ENCODE measurements at regions not wholly inside any gene's neighbourhood (a gene's known extent, or its start where the extent isn't known, plus 50 kb on each side); places are given as distances from the start of the nearest gene placed in this dataset.

GRCh38 chr5:124200381-124200780 is 546.1 kb downstream of the ZNF608 start:
- H3K9me3 ChIP-seq (ENCODE audit: low read length): 0 out of 2 replicates have a peak, but pooled peaks cover 6% of the 10 kb centered on the region
- BruUV-seq (replicated peaks): no TSS peak
- no peak overlapping the region for H3K4me2 ChIP-seq (ENCODE audit: low read length)
- no peaks in the 10 kb centered on the region for H4K20me1 ChIP-seq (ENCODE audit: insufficient read depth, low read length)
- TF ChIP-seq CTCF (conservative IDR thresholded peaks at IDR 0.05; ENCODE audit: low read length) (no peak), EZH2phosphoT487 (IDR thresholded peaks at IDR 0.05; ENCODE audit: borderline replicate concordance, low read depth, low read length) (no peak)
- no peak overlapping the region for H3K27ac ChIP-seq (ENCODE audit: low read depth, low read length, poor library complexity, severe bottlenecking)
- no peaks in the 10 kb centered on the region for H3K9me2 ChIP-seq (ENCODE audit: insufficient read depth, low read length)
- POLR2A ChIA-PET: interaction anchor here (0.5 to 1.0 kb wide), 4 partner anchors 21 to 881 kb away, joined by 3 to 5 read pairs (median 3); no protein-coding TSS in a partner anchor
- H3K36me3 ChIP-seq (ENCODE audit: insufficient read depth, low read length): no peaks in the 10 kb centered on the region
- no peak overlapping the region for H2AFZ ChIP-seq (ENCODE audit: low read length)
- intact Hi-C loops (cut with micrococcal nuclease; ENCODE audit: unreplicated experiment): no loop called here
- no peaks in the 10 kb centered on the region for H3K79me2 ChIP-seq (ENCODE audit: insufficient read depth, low read depth, low read length)
- DNase-seq (ENCODE audit: low spot score): no peak
- CTCF ChIA-PET (ENCODE audit: unreplicated experiment): no interaction called here
- no peak overlapping the region for H3K4me3 ChIP-seq (ENCODE audit: low read depth, low read length, poor library complexity, severe bottlenecking)
- no peaks in the 10 kb centered on the region for H3K4me1 ChIP-seq (ENCODE audit: insufficient read depth, low read length, poor library complexity, severe bottlenecking)

GRCh38 chr5:124199893-124200292 is 546.5 kb downstream of the ZNF608 start:
- BruUV-seq (replicated peaks): no TSS peak
- no peak for DNase-seq (ENCODE audit: low spot score)
- H3K4me1 ChIP-seq (ENCODE audit: insufficient read depth, low read length, poor library complexity, severe bottlenecking): no peaks in the 10 kb centered on the region
- no peak overlapping the region for H2AFZ ChIP-seq (ENCODE audit: low read length)
- POLR2A ChIA-PET: interaction anchor here (0.7 kb wide), 2 partner anchors 127 to 882 kb away, joined by 3 read pairs; no protein-coding TSS in a partner anchor
- no peaks in the 10 kb centered on the region for H3K79me2 ChIP-seq (ENCODE audit: insufficient read depth, low read depth, low read length)
- TF ChIP-seq CTCF (conservative IDR thresholded peaks at IDR 0.05; ENCODE audit: low read length) (no peak), EZH2phosphoT487 (IDR thresholded peaks at IDR 0.05; ENCODE audit: borderline replicate concordance, low read depth, low read length) (no peak)
- CTCF ChIA-PET (ENCODE audit: unreplicated experiment): no interaction called here
- no peak overlapping the region for H3K27ac ChIP-seq (ENCODE audit: low read depth, low read length, poor library complexity, severe bottlenecking)
- intact Hi-C loops (cut with micrococcal nuclease; ENCODE audit: unreplicated experiment): no loop called here
- no peak overlapping the region for H3K4me2 ChIP-seq (ENCODE audit: low read length)
- no peaks in the 10 kb centered on the region for H3K36me3 ChIP-seq (ENCODE audit: insufficient read depth, low read length)
- 0 out of 2 replicates have a peak, but pooled peaks cover 6% of the 10 kb centered on the region for H3K9me3 ChIP-seq (ENCODE audit: low read length)
- H3K9me2 ChIP-seq (ENCODE audit: insufficient read depth, low read length): no peaks in the 10 kb centered on the region
- no peaks in the 10 kb centered on the region for H4K20me1 ChIP-seq (ENCODE audit: insufficient read depth, low read length)
- H3K4me3 ChIP-seq (ENCODE audit: low read depth, low read length, poor library complexity, severe bottlenecking): no peak overlapping the region

GRCh38 chr5:124195411-124195810 is 551.0 kb downstream of the ZNF608 start:
- Histone ChIP-seq H3K79me2 (ENCODE audit: insufficient read depth, low read depth, low read length) (no peaks in the 10 kb centered on the region), H3K4me3 (ENCODE audit: low read depth, low read length, poor library complexity, severe bottlenecking) (no peak overlapping the region), H3K4me1 (ENCODE audit: insufficient read depth, low read length, poor library complexity, severe bottlenecking) (no peaks in the 10 kb centered on the region), H3K27ac (ENCODE audit: low read depth, low read length, poor library complexity, severe bottlenecking) (no peak overlapping the region), H3K36me3 (ENCODE audit: insufficient read depth, low read length) (no peaks in the 10 kb centered on the region), H3K4me2 (ENCODE audit: low read length) (no peak overlapping the region), H2AFZ (ENCODE audit: low read length) (no peak overlapping the region), H3K9me2 (ENCODE audit: insufficient read depth, low read length) (no peaks in the 10 kb centered on the region), H4K20me1 (ENCODE audit: insufficient read depth, low read length) (no peaks in the 10 kb centered on the region), H3K9me3 (ENCODE audit: low read length) (no peaks in the 10 kb centered on the region)
- BruUV-seq (replicated peaks): no TSS peak
- POLR2A ChIA-PET: interaction anchor here (0.6 to 0.8 kb wide), 2 partner anchors 13 to 69 kb away, joined by 3 read pairs; no protein-coding TSS in a partner anchor
- CTCF ChIA-PET (ENCODE audit: unreplicated experiment): no interaction called here
- no peak for DNase-seq (ENCODE audit: low spot score)
- intact Hi-C loops (cut with micrococcal nuclease; ENCODE audit: unreplicated experiment): no loop called here
- TF ChIP-seq EZH2phosphoT487 (IDR thresholded peaks at IDR 0.05; ENCODE audit: borderline replicate concordance, low read depth, low read length) (no peak), CTCF (conservative IDR thresholded peaks at IDR 0.05; ENCODE audit: low read length) (no peak)
